Neural progenitor cell (in vitro differentiated cells): ENCODE measurements at regions not wholly inside any gene's neighbourhood (a gene's known extent, or its start where the extent isn't known, plus 50 kb on each side); places are given as distances from the start of the nearest gene placed in this dataset.

ENCODE experiments used
- DNase-seq: peaks from one replicate; pipeline ENCODE4 v3.0.0-alpha.2; 2016; ENCODE audit warnings: low spot score
- H2AFZ ChIP-seq: fragments of 200-600 bp; sonication (generic); replicated peaks from 2 replicates; pipeline ENCODE4 v1.6.1; 2016; ENCODE audit warnings: antibody characterized with exemption
- H3F3A ChIP-seq: fragments of 200-600 bp; sonication (generic); 2 replicates; pipeline ENCODE4 v1.6.1; 2016; ENCODE audit warnings: antibody characterized with exemption, low read depth
- H3K27ac ChIP-seq: fragments of 200-600 bp; sonication (generic); 2 replicates; pipeline ENCODE4 v1.5.1; 2016; ENCODE audit warnings: mild to moderate bottlenecking
- H3K27me3 ChIP-seq: fragments of 200-600 bp; sonication (generic); 2 replicates; pipeline ENCODE4 v1.6.1; 2016; ENCODE audit warnings: mild to moderate bottlenecking, moderate library complexity
- H3K36me3 ChIP-seq: fragments of 200-600 bp; sonication (generic); 2 replicates; pipeline ENCODE4 v1.5.1; 2016
- H3K4me1 ChIP-seq: fragments of 200-600 bp; sonication (generic); 2 replicates; pipeline ENCODE4 v1.6.1; 2016; ENCODE audit warnings: mixed run types
- H3K4me2 ChIP-seq: fragments of 200-600 bp; sonication (generic); 2 replicates; pipeline ENCODE4 v1.6.1; 2016
- H3K4me3 ChIP-seq: fragments of 200-600 bp; sonication (generic); 2 replicates; pipeline ENCODE4 v1.5.1; 2016
- H3K79me2 ChIP-seq: fragments of 200-600 bp; sonication (generic); 2 replicates; pipeline ENCODE4 v1.6.1; 2016; ENCODE audit warnings: low read depth
- H3K9ac ChIP-seq: fragments of 200-600 bp; sonication (generic); 2 replicates; pipeline ENCODE4 v1.6.1; 2016
- H3K9me3 ChIP-seq: fragments of 200-600 bp; sonication (generic); 2 replicates; pipeline ENCODE4 v1.5.1; 2016; ENCODE audit warnings: low read depth
- H4K20me1 ChIP-seq: fragments of 200-600 bp; sonication (generic); 2 replicates; pipeline ENCODE4 v1.6.1; 2016; ENCODE audit warnings: low read depth
- H3K27ac Mint-ChIP-seq: 3 replicates; pipeline ENCODE4 v1.8.0; 2021; ENCODE audit warnings: mixed read lengths
- H3K27me3 Mint-ChIP-seq: 2 replicates; pipeline ENCODE4 v1.8.0; 2022; ENCODE audit warnings: low read depth, mild to moderate bottlenecking, inconsistent platforms, moderate library complexity, mixed read lengths; ENCODE audit not compliant: insufficient read depth
- H3K36me3 Mint-ChIP-seq: 3 replicates; pipeline ENCODE4 v1.8.0; 2021; ENCODE audit warnings: mixed read lengths
- H3K4me1 Mint-ChIP-seq: 3 replicates; pipeline ENCODE4 v1.8.0; 2021; ENCODE audit warnings: mixed read lengths
- H3K4me3 Mint-ChIP-seq: 3 replicates; pipeline ENCODE4 v1.8.0; 2021; ENCODE audit warnings: mild to moderate bottlenecking, moderate library complexity, mixed read lengths
- H3K9me3 Mint-ChIP-seq: 3 replicates; pipeline ENCODE4 v1.8.0; 2020; ENCODE audit warnings: mixed read lengths
- CTCF ChIP-seq: fragments of 200-600 bp; sonication (generic); IDR thresholded peaks from 2 replicates; pipeline ENCODE4 v1.5.1; 2017; ENCODE audit warnings: antibody characterized with exemption, mild to moderate bottlenecking
- EZH2 ChIP-seq: fragments of 200-600 bp; sonication (generic); IDR thresholded peaks from 2 replicates; pipeline ENCODE4 v1.6.1; 2017; ENCODE audit warnings: antibody characterized with exemption, mild to moderate bottlenecking, moderate library complexity
- EZH2phosphoT487 ChIP-seq: fragments of 200-600 bp; sonication (generic); IDR thresholded peaks from 2 replicates; pipeline ENCODE4 v1.6.1; 2017; ENCODE audit warnings: antibody characterized with exemption

GRCh38 chr9:99401680-99402504 is 179.8 kb downstream of the SEC61B start:
- no peaks in the 10 kb centered on the region for H4K20me1 ChIP-seq
- DNase-seq: no peak
- no peak overlapping the region for H3K27ac ChIP-seq
- no peaks in the 10 kb centered on the region for H3K4me1 ChIP-seq
- TF ChIP-seq EZH2: no peak
- TF ChIP-seq CTCF: no peak
- no peak for TF ChIP-seq EZH2phosphoT487
- H3K36me3 Mint-ChIP-seq: no peaks in the 10 kb centered on the region
- no peak overlapping the region for H3K4me3 Mint-ChIP-seq
- no peaks in the 10 kb centered on the region for H3K9me3 ChIP-seq
- no peak overlapping the region for H3K9ac ChIP-seq
- no peak overlapping the region for H3K4me2 ChIP-seq
- no peaks in the 10 kb centered on the region for H3F3A ChIP-seq
- H3K27ac Mint-ChIP-seq: no peak overlapping the region
- no peak overlapping the region for H3K4me3 ChIP-seq
- no peaks in the 10 kb centered on the region for H3K9me3 Mint-ChIP-seq
- H3K36me3 ChIP-seq: no peaks in the 10 kb centered on the region
- H3K27me3 ChIP-seq: no peaks in the 10 kb centered on the region
- no peak overlapping the region for H2AFZ ChIP-seq
- H3K4me1 Mint-ChIP-seq: peaks cover 2% of the 10 kb centered on the region
- H3K79me2 ChIP-seq: no peaks in the 10 kb centered on the region
- H3K27me3 Mint-ChIP-seq: peaks cover 5% of the 10 kb centered on the region

- H3K27me3 ChIP-seq: no peaks in the 10 kb centered on the region
- H3K4me1 Mint-ChIP-seq: peaks cover 2% of the 10 kb centered on the region
- no peak overlapping the region for H3K4me3 ChIP-seq
- no peaks in the 10 kb centered on the region for H3K4me1 ChIP-seq
- H3K9ac ChIP-seq: no peak overlapping the region
- H3K9me3 ChIP-seq: no peaks in the 10 kb centered on the region
- H3K79me2 ChIP-seq: no peaks in the 10 kb centered on the region
- no peaks in the 10 kb centered on the region for H3K9me3 Mint-ChIP-seq
- H3K4me3 Mint-ChIP-seq: no peak overlapping the region
- H3K4me2 ChIP-seq: no peak overlapping the region
- no peaks in the 10 kb centered on the region for H3F3A ChIP-seq
- no peaks in the 10 kb centered on the region for H4K20me1 ChIP-seq
- H3K36me3 Mint-ChIP-seq: no peaks in the 10 kb centered on the region
- H3K27me3 Mint-ChIP-seq: peaks cover 5% of the 10 kb centered on the region
- no peak overlapping the region for H3K27ac Mint-ChIP-seq
- H3K27ac ChIP-seq: no peak overlapping the region
- H3K36me3 ChIP-seq: no peaks in the 10 kb centered on the region
- no peak overlapping the region for H2AFZ ChIP-seq
- no peak for DNase-seq
- TF ChIP-seq EZH2phosphoT487 (no peak), CTCF (no peak), EZH2 (no peak)
These were observed 181.3 kb downstream of the SEC61B start for GRCh38 chr9:99403371-99403770.

- no peaks in the 10 kb centered on the region for H3K36me3 ChIP-seq
- H3K36me3 Mint-ChIP-seq: no peaks in the 10 kb centered on the region
- H3K9ac ChIP-seq: no peak overlapping the region
- H3K4me3 Mint-ChIP-seq: no peak overlapping the region
- TF ChIP-seq EZH2phosphoT487 (no peak), EZH2 (no peak), CTCF (no peak)
- H3K4me2 ChIP-seq: no peak overlapping the region
- peaks cover 2% of the 10 kb centered on the region for H3K4me1 Mint-ChIP-seq
- H3K4me1 ChIP-seq: peaks cover 8% of the 10 kb centered on the region
- no peaks in the 10 kb centered on the region for H4K20me1 ChIP-seq
- H3K27ac Mint-ChIP-seq: no peak overlapping the region
- no peaks in the 10 kb centered on the region for H3F3A ChIP-seq
- H3K27me3 ChIP-seq: no peaks in the 10 kb centered on the region
- no peaks in the 10 kb centered on the region for H3K9me3 ChIP-seq
- no peaks in the 10 kb centered on the region for H3K9me3 Mint-ChIP-seq
- H3K4me3 ChIP-seq: no peak overlapping the region
- peaks cover 5% of the 10 kb centered on the region for H3K27me3 Mint-ChIP-seq
- DNase-seq: no peak
- H3K27ac ChIP-seq: no peak overlapping the region
- no peak overlapping the region for H2AFZ ChIP-seq
- no peaks in the 10 kb centered on the region for H3K79me2 ChIP-seq
These were observed 183.3 kb downstream of the SEC61B start for GRCh38 chr9:99405359-99405758.
